NCI-H146 (cell line): ENCODE measurements at regions not wholly inside any gene's neighbourhood (a gene's known extent, or its start where the extent isn't known, plus 50 kb on each side); places are given as distances from the start of the nearest gene placed in this dataset.
A peak's percentile ranks its signal among the peaks of the same experiment; 100 is the strongest.
"Not testable (repeated sequence)": the region's sequence is repeated elsewhere in the genome, so short reads cannot be mapped to it uniquely, and the experiment has no call there.

Source experiments
- DNase-seq: peaks from one replicate; lab custom pipeline; 2025; lab: John Stamatoyannopoulos, UW

- DNase-seq = peak; percentile 28
Observed at GRCh38 chr10:5576780-5577624, 52.2 kb downstream of the CALML3 start.

DNA sequence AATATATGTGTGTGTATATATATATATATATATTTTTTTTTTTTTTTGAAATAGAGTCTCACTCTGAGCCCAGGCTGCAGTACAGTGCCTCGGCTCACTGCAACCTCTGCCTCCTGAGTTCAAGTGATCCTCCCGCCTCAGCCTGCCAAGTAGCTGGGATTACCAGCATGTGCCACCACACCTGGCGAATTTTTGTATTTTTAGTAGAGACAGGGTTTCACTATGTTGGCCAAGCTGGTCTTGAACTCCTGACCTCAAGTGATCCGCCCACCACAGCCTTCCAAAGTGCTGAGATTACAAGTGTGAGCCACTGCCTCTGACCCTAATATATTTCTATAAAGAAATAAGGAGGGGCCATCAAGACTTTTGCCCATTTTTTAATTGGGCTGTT, 55.3 kb downstream of the CALML3 start:
- DNase-seq = not testable (repeated sequence)

DNA sequence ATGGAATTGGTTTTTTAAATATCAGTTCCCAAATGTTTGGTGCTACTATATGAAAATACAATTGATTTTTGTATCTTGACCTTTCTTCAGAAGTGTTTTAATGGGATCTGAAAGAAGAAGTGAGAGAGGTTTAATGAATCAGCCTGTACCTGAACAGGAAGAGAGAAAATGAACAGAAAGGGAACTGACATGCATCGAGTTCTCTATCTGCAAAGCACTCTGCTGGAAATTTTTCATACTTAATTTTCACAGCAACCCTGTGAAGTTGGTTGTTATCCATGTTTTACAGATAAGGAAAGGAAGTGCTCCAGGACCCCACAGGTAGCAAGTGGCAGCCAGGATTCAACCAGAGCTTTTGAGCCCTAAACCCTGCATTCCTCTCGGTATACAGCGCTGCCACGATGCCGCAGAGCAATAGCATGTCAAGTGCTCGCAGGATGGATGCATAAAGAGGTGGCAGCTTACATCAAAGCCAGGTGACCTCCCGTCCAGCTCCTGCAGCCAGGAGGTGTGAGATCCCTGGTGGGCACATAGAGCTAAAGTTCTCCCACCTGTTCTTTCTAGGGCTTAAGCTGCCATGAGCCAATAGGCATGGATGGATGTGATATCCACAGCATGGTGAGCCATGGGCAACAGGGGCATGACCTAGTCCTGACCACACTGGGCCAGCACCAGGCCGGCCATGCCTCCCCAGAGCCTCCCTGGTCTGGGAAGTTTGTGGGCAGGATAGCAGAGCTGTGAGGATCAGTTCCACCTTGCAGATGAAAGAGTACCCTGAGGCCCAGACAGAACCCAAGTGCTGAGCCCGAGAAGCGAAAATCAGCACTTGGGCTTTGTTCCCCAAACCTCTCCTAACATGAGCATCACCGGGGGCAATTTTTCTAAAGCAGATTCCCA, 57.2 kb downstream of the CALML3 start:
- no peak for DNase-seq

GRCh38 chr10:5582736-5583135, 58.0 kb downstream of the CALML3 start:
- no peak for DNase-seq

DNA sequence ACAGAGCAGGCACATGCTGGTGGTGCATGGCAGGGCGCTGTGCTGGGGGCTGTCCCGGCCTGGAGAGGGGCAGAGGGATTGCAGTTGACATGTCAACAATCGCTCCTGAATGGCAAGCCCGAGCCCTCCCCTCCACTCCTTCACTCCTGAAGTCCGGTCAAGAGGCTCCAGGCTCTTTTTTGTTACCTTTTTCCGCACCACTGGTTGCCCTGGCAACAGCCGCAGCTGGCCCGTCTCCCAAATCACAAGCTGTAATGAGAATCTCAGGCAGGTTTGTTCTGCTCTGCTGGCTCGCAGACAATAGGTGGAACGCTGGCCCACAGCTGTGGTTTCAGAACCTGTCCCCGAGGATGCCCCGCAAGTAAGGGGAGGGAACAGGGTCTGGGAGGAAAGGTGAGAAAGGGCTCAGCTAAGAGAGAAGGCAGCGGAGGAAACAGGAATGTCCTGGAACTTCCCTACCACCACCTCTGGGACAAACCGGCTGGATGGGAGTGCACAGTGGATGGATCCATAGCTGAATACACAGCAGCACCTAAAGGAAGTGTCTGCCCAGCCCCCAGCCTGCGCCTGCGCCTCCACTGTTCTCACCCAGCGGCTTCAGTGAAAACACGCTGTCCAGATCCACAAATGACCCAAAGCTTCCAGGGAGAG, 58.9 kb downstream of the CALML3 start:
- peak; percentile 94 for DNase-seq

DNA sequence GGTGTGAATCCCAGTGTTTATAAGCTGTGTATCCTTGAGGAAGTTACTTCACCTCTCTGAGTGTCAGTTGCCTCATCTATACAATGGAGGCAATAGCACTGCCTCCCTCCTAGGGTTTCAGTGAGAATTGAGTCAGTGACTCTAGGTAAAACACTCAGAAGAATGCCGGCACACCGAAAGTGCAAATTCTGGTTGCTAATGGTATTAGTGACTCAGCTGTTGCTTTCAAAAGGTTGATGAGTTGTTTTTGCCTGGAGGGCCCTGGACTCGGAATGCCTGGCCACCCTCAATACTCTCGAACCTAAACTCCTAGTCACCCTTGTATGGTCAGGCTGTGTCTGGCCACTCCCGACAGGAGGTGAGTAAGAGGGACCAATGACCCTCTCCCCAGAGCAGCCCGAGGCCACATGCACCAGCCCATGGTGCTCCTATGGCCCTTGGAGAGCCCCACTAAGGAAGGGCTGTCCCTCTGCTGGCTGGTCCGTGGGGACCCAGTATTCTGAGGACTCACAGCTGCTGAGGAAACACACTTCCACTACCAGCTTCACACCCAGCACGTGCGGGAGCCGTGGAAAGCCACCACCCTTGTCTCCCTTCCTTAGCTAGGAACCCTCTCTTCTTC, 60.2 kb downstream of the CALML3 start:
- DNase-seq = no peak

DNA sequence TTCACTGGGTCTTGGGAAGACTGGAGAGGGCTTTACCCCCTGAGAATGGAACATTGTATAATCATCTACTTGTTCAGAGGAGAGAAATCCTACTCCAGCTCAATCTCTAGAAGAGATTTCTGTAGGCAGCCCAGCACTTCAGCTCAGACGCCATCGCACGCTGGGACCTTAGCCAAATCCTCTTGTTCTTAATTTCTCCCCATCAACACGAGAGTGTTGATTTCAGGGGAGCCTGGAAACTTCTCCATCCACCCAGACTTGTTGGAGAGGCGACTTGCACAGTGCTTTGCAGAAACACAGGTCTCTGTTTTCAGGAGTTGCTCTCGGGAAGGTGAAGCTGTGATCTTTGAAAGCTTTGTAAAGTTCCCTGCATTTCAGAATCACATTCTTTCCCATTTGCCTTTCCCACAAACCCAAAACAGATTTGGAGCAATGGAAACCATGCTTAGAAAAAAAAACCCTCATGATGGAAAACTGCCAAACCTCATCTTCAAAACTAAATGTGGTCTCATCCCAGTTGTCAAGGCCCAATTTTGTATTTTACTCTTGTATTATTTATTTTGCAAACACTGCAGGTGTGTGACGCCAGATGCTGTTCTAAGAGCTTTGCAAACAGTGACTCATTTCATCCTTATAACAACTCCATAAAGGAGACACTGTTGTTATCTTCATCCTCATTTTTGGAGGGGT, 60.9 kb downstream of the CALML3 start:
- DNase-seq = no peak

- no peak for DNase-seq
Observed at GRCh38 chr10:5587151-5588079, 62.7 kb downstream of the CALML3 start.

- no peak for DNase-seq
Observed at GRCh38 chr10:5588080-5588453, 63.3 kb downstream of the CALML3 start.

DNA sequence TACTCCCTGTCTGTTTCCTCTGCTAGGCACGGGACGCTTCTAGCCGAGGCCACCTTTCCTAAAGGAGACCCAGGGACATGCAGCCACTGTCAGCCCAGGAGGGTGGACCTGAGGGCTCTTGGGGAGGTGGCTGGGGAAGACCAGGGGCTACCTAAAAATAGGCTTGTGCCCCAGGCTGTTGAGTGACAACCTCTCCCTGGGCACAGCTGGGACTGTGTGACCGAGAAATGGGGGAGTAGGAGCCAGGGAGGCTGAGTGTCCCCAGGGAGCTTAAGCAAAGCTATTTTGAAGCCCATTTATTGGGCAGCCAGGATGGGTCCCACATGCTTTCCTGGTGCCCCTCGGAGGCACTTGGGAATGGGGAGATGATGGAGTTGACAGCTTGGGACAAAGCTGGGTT, 63.8 kb downstream of the CALML3 start:
- no peak for DNase-seq
